ENCODE measurements at regions not wholly inside any gene's neighbourhood (a gene's known extent, or its start where the extent isn't known, plus 50 kb on each side); places are given as distances from the start of the nearest gene placed in this dataset.

GRCh38 chr12:22876262-22876661 is 251.3 kb downstream of the ETNK1 start:
- TF ChIP-seq EP300 (conservative IDR thresholded peaks at IDR 0.05; ENCODE audit: poor library complexity, severe bottlenecking) (no peak), RAD21 (conservative IDR thresholded peaks at IDR 0.05) (no peak), EZH2 (IDR thresholded peaks at IDR 0.05; ENCODE audit: borderline replicate concordance, insufficient read depth, low read length, poor library complexity, severe bottlenecking) (no peak), SMC3 (conservative IDR thresholded peaks at IDR 0.05; ENCODE audit: poor library complexity) (no peak), TAF1 (IDR thresholded peaks at IDR 0.05; ENCODE audit: low read depth) (no peak), POLR2AphosphoS5 (IDR thresholded peaks at IDR 0.05) (no peak), MXI1 (conservative IDR thresholded peaks at IDR 0.05; ENCODE audit: poor library complexity, severe bottlenecking) (no peak), CTCF (IDR thresholded peaks at IDR 0.05; ENCODE audit: poor library complexity, severe bottlenecking) (no peak)
- TF ChIP-seq, protein P1, sequence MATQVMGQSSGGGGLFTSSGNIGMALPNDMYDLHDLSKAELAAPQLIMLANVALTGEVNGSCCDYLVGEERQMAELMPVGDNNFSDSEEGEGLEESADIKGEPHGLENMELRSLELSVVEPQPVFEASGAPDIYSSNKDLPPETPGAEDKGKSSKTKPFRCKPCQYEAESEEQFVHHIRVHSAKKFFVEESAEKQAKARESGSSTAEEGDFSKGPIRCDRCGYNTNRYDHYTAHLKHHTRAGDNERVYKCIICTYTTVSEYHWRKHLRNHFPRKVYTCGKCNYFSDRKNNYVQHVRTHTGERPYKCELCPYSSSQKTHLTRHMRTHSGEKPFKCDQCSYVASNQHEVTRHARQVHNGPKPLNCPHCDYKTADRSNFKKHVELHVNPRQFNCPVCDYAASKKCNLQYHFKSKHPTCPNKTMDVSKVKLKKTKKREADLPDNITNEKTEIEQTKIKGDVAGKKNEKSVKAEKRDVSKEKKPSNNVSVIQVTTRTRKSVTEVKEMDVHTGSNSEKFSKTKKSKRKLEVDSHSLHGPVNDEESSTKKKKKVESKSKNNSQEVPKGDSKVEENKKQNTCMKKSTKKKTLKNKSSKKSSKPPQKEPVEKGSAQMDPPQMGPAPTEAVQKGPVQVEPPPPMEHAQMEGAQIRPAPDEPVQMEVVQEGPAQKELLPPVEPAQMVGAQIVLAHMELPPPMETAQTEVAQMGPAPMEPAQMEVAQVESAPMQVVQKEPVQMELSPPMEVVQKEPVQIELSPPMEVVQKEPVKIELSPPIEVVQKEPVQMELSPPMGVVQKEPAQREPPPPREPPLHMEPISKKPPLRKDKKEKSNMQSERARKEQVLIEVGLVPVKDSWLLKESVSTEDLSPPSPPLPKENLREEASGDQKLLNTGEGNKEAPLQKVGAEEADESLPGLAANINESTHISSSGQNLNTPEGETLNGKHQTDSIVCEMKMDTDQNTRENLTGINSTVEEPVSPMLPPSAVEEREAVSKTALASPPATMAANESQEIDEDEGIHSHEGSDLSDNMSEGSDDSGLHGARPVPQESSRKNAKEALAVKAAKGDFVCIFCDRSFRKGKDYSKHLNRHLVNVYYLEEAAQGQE (IDR thresholded peaks at IDR 0.05; ENCODE audit: borderline replicate concordance): no peak
- no peaks in the 10 kb centered on the region for H3K36me3 ChIP-seq (ENCODE audit: insufficient read depth, low read length)

GRCh38 chr12:22879203-22879602 is 254.2 kb downstream of the ETNK1 start:
- TF ChIP-seq POLR2AphosphoS5 (IDR thresholded peaks at IDR 0.05) (no peak), SMC3 (conservative IDR thresholded peaks at IDR 0.05; ENCODE audit: poor library complexity) (no peak), EP300 (conservative IDR thresholded peaks at IDR 0.05; ENCODE audit: poor library complexity, severe bottlenecking) (no peak), EZH2 (IDR thresholded peaks at IDR 0.05; ENCODE audit: borderline replicate concordance, insufficient read depth, low read length, poor library complexity, severe bottlenecking) (no peak), MXI1 (conservative IDR thresholded peaks at IDR 0.05; ENCODE audit: poor library complexity, severe bottlenecking) (no peak)
- TF ChIP-seq, protein P1 (IDR thresholded peaks at IDR 0.05; ENCODE audit: borderline replicate concordance): no peak
- H3K4me3 ChIP-seq (ENCODE audit: low read length): no peak overlapping the region
- no peak overlapping the region for H2AFZ ChIP-seq (ENCODE audit: low read depth, low read length)
- no peak overlapping the region for H3K4me2 ChIP-seq (ENCODE audit: low read length)
- no peaks in the 10 kb centered on the region for H3K36me3 ChIP-seq (ENCODE audit: insufficient read depth, low read length)
- H3K27me3 ChIP-seq (ENCODE audit: insufficient read depth, low read depth, low read length): no peaks in the 10 kb centered on the region
- no peak overlapping the region for H3K27ac ChIP-seq (ENCODE audit: low read length)
- no peaks in the 10 kb centered on the region for H3F3A ChIP-seq (ENCODE audit: insufficient read depth, low read length, poor library complexity, severe bottlenecking)
- no peaks in the 10 kb centered on the region for H3K79me2 ChIP-seq (replicated peaks; ENCODE audit: insufficient read depth, low read length)
- no peak overlapping the region for H3K9ac ChIP-seq (ENCODE audit: low read length)
- no peaks in the 10 kb centered on the region for H3K9me2 ChIP-seq (ENCODE audit: insufficient read depth, low read length)
- no peaks in the 10 kb centered on the region for H4K20me1 ChIP-seq (ENCODE audit: insufficient read depth)
- no peaks in the 10 kb centered on the region for H3K9me3 ChIP-seq (ENCODE audit: low read length)

More at GRCh38 chr12:22876262-22876661, 251.3 kb downstream of the ETNK1 start:
- no peaks in the 10 kb centered on the region for H3F3A ChIP-seq (ENCODE audit: insufficient read depth, low read length, poor library complexity, severe bottlenecking)
- H3K27me3 ChIP-seq (ENCODE audit: insufficient read depth, low read depth, low read length): no peaks in the 10 kb centered on the region
- no peak overlapping the region for H3K4me3 ChIP-seq (ENCODE audit: low read length)
- H3K4me2 ChIP-seq (ENCODE audit: low read length): no peak overlapping the region
- no peaks in the 10 kb centered on the region for H3K79me2 ChIP-seq (replicated peaks; ENCODE audit: insufficient read depth, low read length)
- no peak overlapping the region for H3K9ac ChIP-seq (ENCODE audit: low read length)
- H4K20me1 ChIP-seq (ENCODE audit: insufficient read depth): no peaks in the 10 kb centered on the region
- no peak overlapping the region for H3K27ac ChIP-seq (ENCODE audit: low read length)
- H3K9me3 ChIP-seq (ENCODE audit: low read length): no peaks in the 10 kb centered on the region
- H3K9me2 ChIP-seq (ENCODE audit: insufficient read depth, low read length): no peaks in the 10 kb centered on the region
- no peak overlapping the region for H2AFZ ChIP-seq (ENCODE audit: low read depth, low read length)

Measured in neural cell (in vitro differentiated cells).